B cell (primary cell): ENCODE measurements at regions not wholly inside any gene's neighbourhood (a gene's known extent, or its start where the extent isn't known, plus 50 kb on each side); places are given as distances from the start of the nearest gene placed in this dataset.

Experiments
- ATAC-seq: fragments of 200-7000 bp; cut with Tn5 transposase; one replicate; pipeline ENCODE4 v1.10.0; 2021; ENCODE audit warnings: low read depth, mild to moderate bottlenecking, moderate number of reproducible peaks, moderate library complexity
- CTCF ChIA-PET: fragments of 350-600 bp; sonication (Branson Sonifier 250); formaldehyde crosslinking; loops from one replicate; lab custom pipeline; 2021; ENCODE audit warnings: antibody characterized with exemption, inconsistent platforms; lab: Charles Lee
- POLR2A ChIA-PET: fragments of 350-600 bp; sonication (Branson Sonifier 250); formaldehyde crosslinking; loops from one replicate; lab custom pipeline; 2021; ENCODE audit warnings: antibody characterized with exemption; lab: Charles Lee
- DNase-seq: peaks from one replicate; pipeline ENCODE4 v3.0.0; 2013
- H2AFZ ChIP-seq: 2 replicates; pipeline ENCODE4 v1.6.1; 2012; ENCODE audit warnings: mild to moderate bottlenecking, low read depth, low read length; ENCODE audit not compliant: insufficient read depth, poor library complexity, severe bottlenecking
- H3K27ac ChIP-seq, 2 donors: 1 replicate in 1 of 2; 2 replicates in 1 of 2; pipeline ENCODE4 v1.5.1; 2012 to 2013; ENCODE audit warnings: low read length in 2 of 2, mild to moderate bottlenecking in 2 of 2, moderate library complexity in 1 of 2
- H3K27me3 ChIP-seq, 4 experiments: fragments of 200-600 bp in 1 of 4; sonication (generic) in 1 of 4; replicated peaks in 1 of 4; 1 replicate in 2 of 4; 2 replicates in 2 of 4; pipeline versions ENCODE4 v1.6.1 to v1.7.0; 2013 to 2016; ENCODE audit warnings: low read length in 3 of 4, mild to moderate bottlenecking in 2 of 4, mixed read lengths in 1 of 4, moderate library complexity in 1 of 4; ENCODE audit not compliant: insufficient read depth in 4 of 4, control insufficient read depth in 3 of 4; ENCODE audit errors: control extremely low read depth in 1 of 4
- H3K36me3 ChIP-seq, 2 experiments: replicated peaks in 1 of 2; 1 replicate in 1 of 2; 2 replicates in 1 of 2; pipeline versions ENCODE4 v1.6.1 to v1.7.1; 2013; ENCODE audit warnings: low read length in 1 of 2; ENCODE audit not compliant: insufficient read depth in 2 of 2, control insufficient read depth in 1 of 2; ENCODE audit errors: control extremely low read depth in 1 of 2, extremely low read depth in 1 of 2
- H3K4me1 ChIP-seq, 2 donors: fragments of 200-600 bp in 1 of 2; sonication (generic) in 1 of 2; 1 replicate in 1 of 2; 2 replicates in 1 of 2; pipeline versions ENCODE4 v1.5.1 to v1.6.1; 2013 to 2017; ENCODE audit warnings: low read length in 2 of 2; ENCODE audit not compliant: control insufficient read depth in 2 of 2, insufficient read depth in 2 of 2
- H3K4me2 ChIP-seq: replicated peaks from 2 replicates; pipeline ENCODE3; 2012; ENCODE audit warnings: mild to moderate bottlenecking, low read depth, low read length; ENCODE audit not compliant: poor library complexity, severe bottlenecking
- H3K4me3 ChIP-seq, 5 experiments: fragments of 200-600 bp in 1 of 5; sonication (generic) in 1 of 5; 1 replicate in 3 of 5; 2 replicates in 2 of 5; pipeline versions ENCODE4 v1.5.1 to v1.7.0; 2011 to 2016; ENCODE audit warnings: low read length in 4 of 5, mild to moderate bottlenecking in 4 of 5, low read depth in 2 of 5, control low read depth in 1 of 5, moderate library complexity in 1 of 5; ENCODE audit not compliant: insufficient read depth in 1 of 5; ENCODE audit errors: control extremely low read depth in 1 of 5, extremely low read depth in 1 of 5
- H3K79me2 ChIP-seq: fragments of 200-600 bp; sonication (generic); one replicate; pipeline ENCODE4 v1.6.0; 2016; ENCODE audit warnings: low read length; ENCODE audit not compliant: control insufficient read depth, insufficient read depth
- H3K9ac ChIP-seq: fragments of 200-600 bp; sonication (generic); 2 replicates; pipeline ENCODE4 v1.6.1; 2017; ENCODE audit warnings: mild to moderate bottlenecking, low read length, moderate library complexity
- H3K9me3 ChIP-seq, 3 donors: one replicate each; pipeline versions ENCODE4 v1.6.1 to v1.7.1; 2013; ENCODE audit warnings: low read length in 2 of 3; ENCODE audit not compliant: control insufficient read depth in 2 of 3, insufficient read depth in 1 of 3; ENCODE audit errors: control extremely low read depth in 1 of 3
- H4K20me1 ChIP-seq: 2 replicates; pipeline ENCODE4 v1.6.0; 2012; ENCODE audit warnings: mild to moderate bottlenecking, low read length; ENCODE audit not compliant: insufficient read depth, control insufficient read depth, poor library complexity, severe bottlenecking
- H3K27ac Mint-ChIP-seq: one replicate; pipeline ENCODE4 v1.8.0; 2021; ENCODE audit warnings: mixed read lengths
- H3K27me3 Mint-ChIP-seq: one replicate; pipeline ENCODE4 v1.8.0; 2021; ENCODE audit warnings: mixed read lengths
- H3K4me1 Mint-ChIP-seq: one replicate; pipeline ENCODE4 v1.8.0; 2021; ENCODE audit warnings: mixed read lengths
- H3K4me3 Mint-ChIP-seq: one replicate; pipeline ENCODE4 v1.8.0; 2021; ENCODE audit warnings: mixed read lengths
- H3K9me3 Mint-ChIP-seq: one replicate; pipeline ENCODE4 v1.8.0; 2022; ENCODE audit warnings: mixed read lengths; ENCODE audit not compliant: insufficient read depth
- CTCF ChIP-seq: fragments of 200-600 bp; IDR thresholded peaks from one replicate; pipeline ENCODE4 v1.8.0; 2022; ENCODE audit warnings: antibody characterized with exemption, mild to moderate bottlenecking
- EZH2 ChIP-seq: IDR thresholded peaks from 2 replicates; pipeline ENCODE4 v1.6.1; 2012; ENCODE audit warnings: borderline replicate concordance, low read depth, mild to moderate bottlenecking, moderate library complexity, low read length; ENCODE audit not compliant: insufficient read depth, poor library complexity, severe bottlenecking
- WGBS: methylation state at CpG from one replicate; pipeline ENCODE4 v1.1.5; 2013; ENCODE audit warnings: missing lambda C conversion rate; ENCODE audit not compliant: insufficient coverage; 5-methylcytosine and 5-hydroxymethylcytosine counted together
- intact Hi-C: fragments of 100-400 bp; cut with micrococcal nuclease; formaldehyde crosslinking; loops from one replicate; pipeline ENCODE4 v1.10.0; 2022

- ChIA-PET CTCF (no interaction called here), POLR2A (no interaction called here)
- Mint-ChIP-seq H3K27me3 (peaks cover 10% of the 10 kb centered on the region), H3K4me3 (no peak overlapping the region), H3K4me1 (no peaks in the 10 kb centered on the region), H3K27ac (no peak overlapping the region), H3K9me3 (no peaks in the 10 kb centered on the region)
- no peak overlapping the region for H2AFZ ChIP-seq
- no peak overlapping the region for H3K27ac ChIP-seq
- no peaks in the 10 kb centered on the region for H3K27me3 ChIP-seq
- H3K4me2 ChIP-seq = no peak overlapping the region
- no peak for DNase-seq
- intact Hi-C loops = no loop called here
- no peaks in the 10 kb centered on the region for H3K36me3 ChIP-seq
- no peak for ATAC-seq
- H3K4me3 ChIP-seq = no peak overlapping the region
- no CpG with 5 or more reads among the region's 1 CpG for WGBS
- H3K9me3 ChIP-seq = no peaks in the 10 kb centered on the region
- no peaks in the 10 kb centered on the region for H4K20me1 ChIP-seq
- no peak for TF ChIP-seq EZH2
- TF ChIP-seq CTCF = no peak
- H3K9ac ChIP-seq = no peak overlapping the region
- no peaks in the 10 kb centered on the region for H3K4me1 ChIP-seq
- no peaks in the 10 kb centered on the region for H3K79me2 ChIP-seq
Measured at GRCh38 chr13:94914895-94915294, 202.6 kb upstream of the SOX21 start.

DNA sequence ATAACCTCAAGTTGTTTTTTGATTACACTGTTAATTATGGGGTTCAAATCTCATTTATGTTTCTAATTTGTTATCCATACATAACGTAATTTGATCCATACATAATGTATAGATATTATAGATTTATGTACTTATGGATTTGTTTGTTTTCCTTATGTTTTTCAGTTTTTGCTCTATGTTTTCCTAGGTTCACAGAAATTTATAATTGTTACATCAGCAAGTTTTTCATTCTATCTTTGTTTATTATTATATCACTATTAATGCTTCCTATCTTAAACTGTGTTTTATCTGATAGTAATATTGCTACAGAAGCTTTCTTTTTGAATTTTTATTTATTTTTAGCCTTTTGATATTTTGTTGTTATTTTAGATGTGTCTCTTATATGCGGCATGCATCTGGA is 194.3 kb upstream of the SOX21 start:
- CTCF ChIA-PET = no interaction called here
- ATAC-seq = no peak
- TF ChIP-seq EZH2 (no peak), CTCF (no peak)
- Histone ChIP-seq H3K9ac (no peak overlapping the region), H3K27ac (no peak overlapping the region), H2AFZ (no peak overlapping the region), H4K20me1 (no peaks in the 10 kb centered on the region), H3K4me3 (no peak overlapping the region), H3K9me3 (no peaks in the 10 kb centered on the region), H3K27me3 (peaks cover 0 to 2% (median 0%) of the 10 kb centered on the region in 4 experiments), H3K79me2 (no peaks in the 10 kb centered on the region), H3K4me1 (no peaks in the 10 kb centered on the region), H3K36me3 (no peaks in the 10 kb centered on the region), H3K4me2 (no peak overlapping the region)
- no CpG with 5 or more reads among the region's 2 CpGs for WGBS
- no peak for DNase-seq
- Mint-ChIP-seq H3K27ac (no peak overlapping the region), H3K27me3 (peaks cover 15% of the 10 kb centered on the region), H3K4me3 (no peak overlapping the region), H3K4me1 (no peaks in the 10 kb centered on the region), H3K9me3 (no peaks in the 10 kb centered on the region)
- POLR2A ChIA-PET = no interaction called here
- intact Hi-C loops = no loop called here
